Gastrocnemius medialis (tissue), 4 donors: ENCODE measurements at regions not wholly inside any gene's neighbourhood (a gene's known extent, or its start where the extent isn't known, plus 50 kb on each side); places are given as distances from the start of the nearest gene placed in this dataset.

ENCODE experiments used
- POLR2A ChIP-seq, 2 donors: fragments of 450-650 bp; IDR thresholded peaks; one replicate each; pipeline ENCODE4 v1.6.1; 2017; ENCODE audit warnings: antibody characterized with exemption in 2 of 2, mild to moderate bottlenecking in 2 of 2, moderate library complexity in 2 of 2
- TF ChIP-seq, protein P1 (sequence below), 5 experiments: fragments of 450-650 bp in 3 of 5; fragments of 200-600 bp in 2 of 5; sonication (generic) in 2 of 5; IDR thresholded peaks in 4 of 5; conservative IDR thresholded peaks in 1 of 5; 1 replicate in 4 of 5; 2 replicates in 1 of 5; pipeline ENCODE4 v1.5.1; 2016 to 2019; ENCODE audit warnings: antibody characterized with exemption in 5 of 5, mild to moderate bottlenecking in 3 of 5, moderate library complexity in 3 of 5

DNA sequence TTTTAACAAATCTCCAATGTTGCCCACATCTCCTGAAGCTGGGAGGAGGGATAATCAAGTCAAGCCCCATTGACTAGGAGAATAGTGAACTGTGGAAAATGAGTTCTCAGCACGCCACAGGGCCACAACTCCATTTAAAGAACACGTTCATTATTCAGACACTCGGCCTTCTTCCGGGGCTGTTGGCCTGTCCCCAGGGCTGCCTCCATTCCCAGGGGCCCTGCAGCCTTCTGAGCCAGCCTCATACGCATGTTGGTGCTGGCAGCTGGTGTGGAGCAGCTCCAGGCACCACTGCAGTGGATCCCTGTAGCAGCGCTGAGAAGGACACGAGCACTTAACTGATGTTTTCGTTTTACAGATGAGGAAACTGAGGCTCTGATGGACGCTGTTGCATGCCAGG is 87.5 kb upstream of the RCN1 start:
- TF ChIP-seq, protein P1, sequence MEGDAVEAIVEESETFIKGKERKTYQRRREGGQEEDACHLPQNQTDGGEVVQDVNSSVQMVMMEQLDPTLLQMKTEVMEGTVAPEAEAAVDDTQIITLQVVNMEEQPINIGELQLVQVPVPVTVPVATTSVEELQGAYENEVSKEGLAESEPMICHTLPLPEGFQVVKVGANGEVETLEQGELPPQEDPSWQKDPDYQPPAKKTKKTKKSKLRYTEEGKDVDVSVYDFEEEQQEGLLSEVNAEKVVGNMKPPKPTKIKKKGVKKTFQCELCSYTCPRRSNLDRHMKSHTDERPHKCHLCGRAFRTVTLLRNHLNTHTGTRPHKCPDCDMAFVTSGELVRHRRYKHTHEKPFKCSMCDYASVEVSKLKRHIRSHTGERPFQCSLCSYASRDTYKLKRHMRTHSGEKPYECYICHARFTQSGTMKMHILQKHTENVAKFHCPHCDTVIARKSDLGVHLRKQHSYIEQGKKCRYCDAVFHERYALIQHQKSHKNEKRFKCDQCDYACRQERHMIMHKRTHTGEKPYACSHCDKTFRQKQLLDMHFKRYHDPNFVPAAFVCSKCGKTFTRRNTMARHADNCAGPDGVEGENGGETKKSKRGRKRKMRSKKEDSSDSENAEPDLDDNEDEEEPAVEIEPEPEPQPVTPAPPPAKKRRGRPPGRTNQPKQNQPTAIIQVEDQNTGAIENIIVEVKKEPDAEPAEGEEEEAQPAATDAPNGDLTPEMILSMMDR (IDR thresholded peaks at IDR 0.05 in 4 of 5, conservative IDR thresholded peaks at IDR 0.05 in 1 of 5), result no peak
- no peak for TF ChIP-seq POLR2A (IDR thresholded peaks at IDR 0.05)
